ENCODE measurements at regions not wholly inside any gene's neighbourhood (a gene's known extent, or its start where the extent isn't known, plus 50 kb on each side); places are given as distances from the start of the nearest gene placed in this dataset.
"Not testable (repeated sequence)": the region's sequence is repeated elsewhere in the genome, so short reads cannot be mapped to it uniquely, and the experiment has no call there.

DNA sequence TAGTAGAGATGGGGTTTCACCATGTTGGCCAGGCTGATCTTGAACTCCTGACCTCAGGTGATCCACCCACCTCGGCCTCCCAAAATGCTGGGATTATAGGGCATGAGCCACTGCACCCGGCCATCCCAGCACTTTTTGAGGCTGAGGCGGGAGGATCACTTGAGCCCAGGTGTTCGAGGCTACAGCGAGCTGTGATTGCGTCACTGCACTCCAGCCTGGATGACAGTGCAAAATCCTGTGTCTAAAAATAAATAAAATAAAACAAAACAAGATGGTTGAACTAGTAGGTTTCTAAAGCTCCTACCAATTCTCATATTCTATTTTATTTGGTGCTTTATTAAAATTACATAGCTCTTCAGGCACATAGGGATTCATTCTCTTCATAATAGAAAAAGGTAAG, 890.3 kb upstream of the AUTS2 start:
- DNase-seq (ENCODE audit: low spot score): no peak

DNA sequence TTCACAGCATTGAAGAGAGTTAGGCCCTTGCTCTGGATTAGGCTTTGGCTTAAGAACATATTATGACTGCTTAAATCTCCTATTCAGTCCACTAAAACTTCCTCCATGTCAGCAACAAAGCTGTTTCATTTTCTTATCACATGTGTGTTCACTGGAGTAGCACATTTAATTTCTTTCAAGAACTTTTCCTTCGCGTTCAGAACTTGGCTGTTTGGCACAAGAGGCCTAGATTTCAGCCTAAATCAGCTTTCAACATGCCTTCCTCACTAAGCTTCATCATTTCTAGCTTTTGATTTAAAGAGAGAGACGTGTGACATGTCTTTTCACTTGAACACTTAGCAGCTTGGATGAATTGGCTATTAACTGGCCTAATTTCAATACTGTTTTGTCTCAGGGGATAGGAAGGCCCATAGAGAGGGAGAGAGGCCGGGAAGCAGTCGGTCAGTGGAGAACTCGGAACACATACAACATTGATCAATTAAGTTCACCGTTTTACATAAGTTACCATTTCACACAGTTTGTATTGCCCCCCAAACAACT, 885.2 kb upstream of the AUTS2 start:
- DNase-seq (ENCODE audit: low spot score): no peak

GRCh38 chr7:68714135-68714534, 884.1 kb upstream of the AUTS2 start:
- DNase-seq (ENCODE audit: low spot score): not testable (repeated sequence)

DNA sequence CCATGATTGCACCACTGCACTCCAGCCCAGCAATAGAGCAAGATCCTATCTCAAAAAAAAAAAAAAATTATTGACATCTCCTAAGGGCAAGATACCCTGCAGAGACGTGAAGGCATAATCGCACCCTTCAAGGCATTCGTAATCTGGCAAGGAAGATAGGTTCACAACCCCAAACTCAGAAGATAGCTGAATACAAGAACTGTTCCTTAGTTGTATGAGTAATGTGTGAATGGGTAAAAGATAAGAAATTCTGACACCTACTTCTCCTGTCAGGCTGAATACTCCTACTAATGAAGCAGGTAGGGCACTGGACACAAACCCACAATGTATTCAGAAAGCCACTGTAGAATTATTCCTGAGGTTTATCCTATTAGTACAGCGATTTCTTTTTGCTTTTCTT, 882.4 kb upstream of the AUTS2 start:
- no peak for DNase-seq (ENCODE audit: low spot score)

DNA sequence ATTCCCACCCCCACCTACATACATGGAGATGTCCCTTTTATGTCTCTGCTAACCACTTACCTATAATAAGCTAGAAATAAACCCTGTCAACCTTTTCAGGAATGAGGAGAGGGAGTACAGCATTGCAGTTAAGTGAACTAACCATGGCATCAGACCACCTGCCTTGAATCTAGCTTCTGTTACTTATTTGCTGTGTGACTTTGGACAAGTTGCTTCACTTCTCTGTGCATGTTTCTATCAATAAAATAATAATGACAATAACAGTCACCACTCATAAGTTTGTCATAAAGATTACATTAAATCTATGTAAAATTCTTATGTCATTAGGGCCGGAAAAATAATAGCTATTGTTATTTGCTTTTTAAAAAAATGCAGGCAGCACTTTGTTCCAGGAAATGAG, 881.1 kb upstream of the AUTS2 start:
- no peak for DNase-seq (ENCODE audit: low spot score)

DNA sequence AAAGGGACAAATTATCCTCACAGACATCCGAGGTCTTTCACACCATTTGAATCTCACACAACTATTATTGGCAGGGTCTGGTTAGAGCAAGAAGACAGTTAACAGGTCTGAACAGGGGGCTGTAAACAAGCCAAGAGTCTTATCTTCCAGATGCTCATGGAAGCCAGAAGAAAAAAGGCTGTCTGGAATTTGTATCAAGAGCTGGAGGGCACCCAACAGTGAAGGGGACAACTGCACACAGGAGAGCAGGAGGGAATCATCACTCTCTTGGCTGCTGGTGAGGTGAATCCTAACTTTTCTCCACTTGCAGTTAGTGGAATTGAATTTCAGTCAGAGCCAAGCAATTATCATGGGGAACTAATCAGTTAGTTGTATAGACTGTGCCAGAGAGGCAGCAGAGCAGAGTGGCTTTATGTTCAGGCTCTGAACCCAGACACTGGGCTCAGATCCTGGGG, 880.2 kb upstream of the AUTS2 start:
- DNase-seq (ENCODE audit: low spot score): no peak

DNA sequence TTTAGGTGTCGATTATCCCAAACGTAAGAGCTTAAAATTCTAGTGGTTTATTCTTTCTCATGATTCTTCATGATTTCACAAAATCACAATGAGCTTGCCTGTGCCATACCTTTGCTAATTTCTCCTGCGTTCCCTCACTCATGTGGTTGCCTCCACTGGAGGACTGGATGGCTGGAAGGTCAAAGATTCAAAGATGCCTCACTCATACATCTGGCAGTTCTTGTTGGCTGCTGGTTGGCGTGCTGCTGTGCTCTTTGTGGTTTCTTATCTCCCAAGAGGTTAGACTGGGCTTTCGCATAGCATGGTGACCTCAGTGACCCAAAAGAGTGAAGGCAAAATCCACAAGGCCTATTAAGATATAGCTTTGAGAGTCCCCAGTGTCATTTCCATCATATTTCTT, 877.6 kb upstream of the AUTS2 start:
- DNase-seq (ENCODE audit: low spot score): no peak

GRCh38 chr7:68722044-68722443, 876.2 kb upstream of the AUTS2 start:
- no peak for DNase-seq (ENCODE audit: low spot score)

GRCh38 chr7:68724965-68725364, 873.3 kb upstream of the AUTS2 start:
- DNase-seq (ENCODE audit: low spot score): no peak

GRCh38 chr7:68725843-68726785, 872.2 kb upstream of the AUTS2 start:
- no peak for DNase-seq (ENCODE audit: low spot score)

- DNase-seq (ENCODE audit: low spot score): not testable (repeated sequence)
Observed at GRCh38 chr7:68728720-68729119, 869.6 kb upstream of the AUTS2 start.

- no peak for DNase-seq (ENCODE audit: low spot score)
Observed at GRCh38 chr7:68729371-68729770, 868.9 kb upstream of the AUTS2 start.

- no peak for DNase-seq (ENCODE audit: low spot score)
Observed at GRCh38 chr7:68730194-68730593, 868.1 kb upstream of the AUTS2 start.

- no peak for DNase-seq (ENCODE audit: low spot score)
Observed at GRCh38 chr7:68730964-68731363, 867.3 kb upstream of the AUTS2 start.

GRCh38 chr7:68733219-68734153, 864.8 kb upstream of the AUTS2 start:
- DNase-seq (ENCODE audit: low spot score): no peak

- no peak for DNase-seq (ENCODE audit: low spot score)
Observed at GRCh38 chr7:68734431-68734830, 863.8 kb upstream of the AUTS2 start.

DNA sequence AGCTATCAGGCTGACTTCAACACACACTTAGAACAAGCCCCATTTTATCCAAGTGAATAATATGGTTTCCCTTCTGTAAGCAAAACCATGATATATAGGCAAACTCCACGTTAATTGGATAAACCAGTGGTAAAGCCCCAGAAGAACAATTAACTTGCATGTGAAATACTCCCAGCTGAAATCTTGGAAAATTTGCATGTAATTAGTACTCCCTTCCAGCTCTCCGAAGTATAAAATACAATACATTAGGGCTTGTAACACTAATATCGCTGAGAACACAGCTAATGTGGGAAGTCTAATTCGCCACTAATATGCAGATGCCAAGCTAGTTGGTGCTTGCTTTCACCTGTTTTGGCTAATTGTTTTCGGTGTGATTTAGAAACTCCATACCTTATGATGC, 859.0 kb upstream of the AUTS2 start:
- DNase-seq (ENCODE audit: low spot score): no peak

DNA sequence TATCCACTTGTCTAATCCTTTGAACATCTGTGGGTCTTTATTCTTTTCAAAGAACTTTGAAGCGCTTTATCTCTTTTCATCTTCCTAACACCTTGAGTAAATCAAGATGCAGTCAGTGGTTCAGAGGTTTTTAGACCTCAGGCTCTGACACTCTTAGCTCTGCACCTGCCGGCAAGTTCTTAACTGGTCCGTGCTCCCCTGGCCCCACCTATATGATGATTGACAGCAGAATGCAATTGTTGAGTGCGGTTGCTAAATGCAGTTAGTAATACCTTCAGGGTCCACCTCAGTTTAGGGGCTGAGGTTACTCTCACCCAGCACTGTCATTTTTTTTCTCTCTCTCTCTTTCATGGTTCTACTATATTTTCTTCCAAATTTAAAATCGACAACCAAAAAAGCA, 854.2 kb upstream of the AUTS2 start:
- DNase-seq (ENCODE audit: low spot score): no peak

GRCh38 chr7:68748934-68749900, 849.1 kb upstream of the AUTS2 start:
- peak; percentile 10 for DNase-seq (ENCODE audit: low spot score)

- no peak for DNase-seq (ENCODE audit: low spot score)
Observed at GRCh38 chr7:68752485-68753178, 845.6 kb upstream of the AUTS2 start.

DNA sequence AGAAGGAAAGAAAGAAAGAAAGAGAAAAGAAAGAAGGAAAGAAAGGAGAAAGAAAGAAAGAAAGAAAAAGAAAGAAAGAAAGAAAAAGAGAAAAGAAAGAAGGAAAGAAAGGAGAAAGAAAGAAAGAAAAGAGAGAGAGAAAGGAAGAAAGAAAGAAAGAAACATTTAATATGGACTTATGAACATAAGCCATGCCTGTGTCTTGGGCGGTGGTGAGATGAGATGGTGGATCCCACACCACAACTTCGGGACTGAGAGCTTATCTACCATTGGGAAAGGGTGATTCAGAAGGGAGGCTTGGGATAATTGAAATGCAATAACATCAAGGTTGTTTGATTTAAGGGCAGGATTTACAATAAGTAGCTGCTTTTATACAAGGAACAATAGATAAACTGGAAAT, 843.9 kb upstream of the AUTS2 start:
- no peak for DNase-seq (ENCODE audit: low spot score)
